8988T (cell line): ENCODE measurements at regions not wholly inside any gene's neighbourhood (a gene's known extent, or its start where the extent isn't known, plus 50 kb on each side); places are given as distances from the start of the nearest gene placed in this dataset.
"Not testable (repeated sequence)": the region's sequence is repeated elsewhere in the genome, so short reads cannot be mapped to it uniquely, and the experiment has no call there.

Experiments
- DNase-seq: peaks from one replicate; pipeline ENCODE4 v3.0.0; 2011

GRCh38 chr10:36026081-36026480 lies 384.0 kb upstream of the FZD8 start:
- DNase-seq, result no peak

- DNase-seq, result no peak
These were observed 381.8 kb upstream of the FZD8 start for GRCh38 chr10:36023939-36024338.

GRCh38 chr10:36021096-36021495 lies 379.0 kb upstream of the FZD8 start:
- DNase-seq, result no peak

- no peak for DNase-seq
These were observed 377.7 kb upstream of the FZD8 start for GRCh38 chr10:36019749-36020148.

GRCh38 chr10:36018996-36019395 lies 376.9 kb upstream of the FZD8 start:
- DNase-seq, result no peak

GRCh38 chr10:36017137-36017536 lies 375.0 kb upstream of the FZD8 start:
- DNase-seq, result no peak

GRCh38 chr10:36007369-36007768 lies 365.3 kb upstream of the FZD8 start:
- no peak for DNase-seq

GRCh38 chr10:36003688-36004087 lies 361.6 kb upstream of the FZD8 start:
- no peak for DNase-seq

GRCh38 chr10:36003031-36003600 lies 361.0 kb upstream of the FZD8 start:
- DNase-seq, result no peak

GRCh38 chr10:36002445-36002844 lies 360.3 kb upstream of the FZD8 start:
- DNase-seq, result no peak

GRCh38 chr10:36000754-36001153 lies 358.7 kb upstream of the FZD8 start:
- DNase-seq, result not testable (repeated sequence)

GRCh38 chr10:35998026-35998425 lies 355.9 kb upstream of the FZD8 start:
- no peak for DNase-seq

- DNase-seq, result no peak
These were observed 353.4 kb upstream of the FZD8 start for GRCh38 chr10:35995485-35995884.

GRCh38 chr10:35993591-35994515 lies 351.8 kb upstream of the FZD8 start:
- no peak for DNase-seq

GRCh38 chr10:35992107-35992506 lies 350.0 kb upstream of the FZD8 start:
- no peak for DNase-seq

GRCh38 chr10:35986756-35987502 lies 344.8 kb upstream of the FZD8 start:
- no peak for DNase-seq

GRCh38 chr10:35979116-35979515 lies 337.0 kb upstream of the FZD8 start:
- no peak for DNase-seq

- DNase-seq, result not testable (repeated sequence)
These were observed 332.0 kb upstream of the FZD8 start for GRCh38 chr10:35973912-35974591.

- no peak for DNase-seq
These were observed 330.2 kb upstream of the FZD8 start for GRCh38 chr10:35972275-35972674.

GRCh38 chr10:35971397-35971796 lies 329.3 kb upstream of the FZD8 start:
- no peak for DNase-seq

- DNase-seq, result no peak
These were observed 321.6 kb upstream of the FZD8 start for GRCh38 chr10:35963685-35964084.

- no peak for DNase-seq
These were observed 319.4 kb upstream of the FZD8 start for GRCh38 chr10:35961501-35961900.

- DNase-seq, result no peak
These were observed 317.2 kb upstream of the FZD8 start for GRCh38 chr10:35959252-35959651.
